KBM-7 (cell line): ENCODE measurements at regions not wholly inside any gene's neighbourhood (a gene's known extent, or its start where the extent isn't known, plus 50 kb on each side); places are given as distances from the start of the nearest gene placed in this dataset.
A peak's percentile ranks its signal among the peaks of the same experiment; 100 is the strongest.
"Not testable (repeated sequence)": the region's sequence is repeated elsewhere in the genome, so short reads cannot be mapped to it uniquely, and the experiment has no call there.

Experiments
- DNase-seq: peaks from one replicate; pipeline ENCODE4 v3.0.0-alpha.2; 2015
- in situ Hi-C: fragments of 300-500 bp; cut with MboI; formaldehyde crosslinking; loops from 2 replicates; pipeline ENCODE4 v1.14.3; 2020; ENCODE audit warnings: low sequenced_read_pairs, low pct_unique_long_range_greater_than_20kb, mixed read lengths

DNA sequence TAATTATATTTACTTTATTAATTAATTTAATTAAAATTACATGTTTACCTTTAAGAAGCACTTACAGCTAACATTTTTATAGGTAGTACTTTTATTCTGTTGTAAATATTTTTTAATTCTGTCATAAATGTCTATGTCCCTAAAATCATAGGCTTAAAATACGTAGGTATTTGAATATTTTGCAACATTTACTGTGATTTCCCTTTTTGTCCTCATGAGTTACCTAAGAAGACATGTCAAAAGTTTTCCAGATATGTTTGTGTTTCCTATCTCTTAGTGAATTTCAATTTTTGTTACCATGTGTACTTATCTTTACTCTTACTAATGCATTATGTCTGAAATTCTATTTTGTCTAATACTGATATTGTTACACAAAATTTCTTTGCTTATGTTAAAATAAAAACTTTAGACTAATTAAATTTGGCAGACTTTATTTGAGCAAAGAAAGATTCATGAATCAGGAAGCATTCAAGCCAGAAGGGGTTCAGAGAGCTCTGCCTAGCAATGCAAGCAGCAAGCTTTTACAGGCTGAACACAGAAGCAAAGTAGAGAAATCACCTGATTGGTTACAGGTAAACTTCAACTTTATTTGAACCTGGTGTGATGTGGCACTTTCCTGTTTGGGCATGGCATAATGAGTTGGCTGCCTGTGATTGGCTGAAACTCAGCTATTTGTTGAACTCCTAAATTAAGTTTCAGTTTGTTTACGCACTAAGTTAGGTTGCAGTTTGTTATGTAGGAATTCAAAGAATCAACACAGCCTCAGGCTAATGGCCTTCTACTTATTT lies 123.2 kb upstream of the TMEM170B start:
- in situ Hi-C loops, result no loop called here
- DNase-seq, result no peak

DNA sequence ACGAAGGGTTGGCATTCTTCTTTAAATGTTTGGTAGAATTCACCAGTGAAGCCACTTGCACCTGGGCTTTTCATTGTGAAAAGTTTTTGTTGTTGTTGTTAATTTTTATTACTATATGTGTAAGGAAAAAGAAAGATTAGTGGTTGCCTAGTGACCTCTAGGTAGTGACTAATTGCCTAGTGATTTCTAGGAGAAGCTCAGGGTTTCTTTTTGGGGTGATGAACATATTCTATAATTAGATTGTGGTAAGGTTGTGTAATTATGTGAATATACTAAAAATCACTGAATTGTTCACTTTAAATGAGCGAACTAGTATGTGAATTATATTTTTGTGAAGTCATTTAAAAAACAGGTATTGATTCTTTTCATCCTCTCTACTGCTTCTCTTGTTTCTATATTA lies 123.8 kb upstream of the TMEM170B start:
- no peak for DNase-seq
- in situ Hi-C loops, result no loop called here

DNA sequence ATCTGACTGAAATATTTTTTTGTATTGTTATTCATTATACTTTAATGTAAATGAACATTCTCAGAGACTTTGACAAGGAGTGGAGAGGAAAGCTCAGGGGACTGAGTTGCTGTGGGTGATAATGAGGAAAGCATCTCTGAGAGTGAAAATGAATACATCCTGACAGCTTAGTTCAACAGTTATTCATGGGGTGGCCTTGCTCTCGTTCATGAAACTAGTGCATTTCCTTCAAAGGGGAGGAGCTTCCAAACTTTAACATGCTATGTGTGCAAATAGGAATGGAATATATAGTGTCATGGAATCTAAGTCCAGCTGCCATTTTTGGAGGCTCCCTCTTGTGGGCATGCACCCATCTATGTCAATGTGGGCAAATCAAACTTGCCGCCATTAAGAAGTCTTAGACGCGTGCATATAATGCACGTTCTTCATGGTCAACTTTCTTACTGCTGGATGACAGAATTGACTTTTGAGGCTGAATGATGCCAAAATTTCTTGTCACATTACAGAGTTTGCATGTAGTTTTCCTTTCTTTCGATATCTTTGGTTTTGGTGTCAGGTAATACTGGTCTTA lies 124.3 kb upstream of the TMEM170B start:
- in situ Hi-C loops, result no loop called here

DNA sequence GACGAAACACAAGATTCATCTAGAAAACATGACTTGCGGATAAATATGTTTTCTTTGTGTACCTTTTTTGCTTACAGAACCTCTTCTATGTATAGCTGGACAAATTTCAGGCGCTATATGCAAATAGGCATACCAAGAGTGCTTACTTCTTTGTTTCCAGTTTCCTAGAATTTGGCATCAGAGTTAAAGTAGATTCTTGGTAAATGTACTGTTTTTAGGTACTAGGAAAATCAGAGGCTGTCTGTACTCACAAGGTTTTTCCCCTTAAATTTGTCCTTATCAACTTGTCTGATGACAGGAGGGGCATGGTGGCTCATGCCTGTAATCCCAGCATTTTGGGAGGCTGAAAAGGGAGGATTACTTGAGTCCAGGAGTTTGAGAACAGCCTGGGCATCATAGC lies 124.9 kb upstream of the TMEM170B start:
- in situ Hi-C loops, result no loop called here
- peak; percentile 58 for DNase-seq

More for the DNA sequence above, 124.3 kb upstream of the TMEM170B start:
- no peak for DNase-seq

DNA sequence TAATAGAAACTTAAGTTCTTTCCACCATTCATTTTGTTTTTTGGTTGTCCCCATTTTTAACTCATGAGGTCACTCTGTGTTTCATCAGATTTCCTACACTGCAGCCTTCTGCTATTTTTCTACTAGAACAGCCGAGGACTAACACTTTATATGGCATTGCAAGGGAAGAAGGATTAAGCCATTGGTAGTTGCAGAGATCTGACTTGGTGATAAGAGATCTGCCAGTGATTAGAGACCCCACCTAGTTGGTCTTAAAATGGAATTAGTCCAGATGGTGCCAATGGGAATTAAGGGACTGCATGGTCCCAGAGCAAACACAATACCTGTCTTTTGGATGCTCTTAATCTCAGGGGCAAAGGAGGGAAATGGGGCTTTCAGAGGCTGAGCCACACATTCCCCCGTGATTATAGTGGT lies 125.5 kb upstream of the TMEM170B start:
- in situ Hi-C loops, result no loop called here
- peak; percentile 53 for DNase-seq

DNA sequence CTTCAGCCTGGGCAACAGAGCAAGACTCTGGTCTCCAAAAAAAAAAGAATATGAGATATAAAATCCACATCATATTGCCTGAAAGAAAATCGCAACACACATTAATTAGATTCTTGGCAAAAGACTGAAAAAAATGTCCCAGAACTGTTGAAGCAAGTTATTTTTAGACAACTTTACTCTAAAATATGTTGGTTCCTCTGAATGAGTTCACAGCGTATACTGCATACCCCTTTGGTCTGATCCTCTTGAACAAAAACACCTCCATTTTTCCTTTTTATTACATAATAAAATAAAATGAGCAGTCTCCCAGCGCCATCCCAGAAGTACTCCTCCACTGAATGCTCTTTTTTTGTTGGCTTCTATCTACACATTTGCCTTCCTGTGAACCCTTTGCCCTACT lies 126.0 kb upstream of the TMEM170B start:
- in situ Hi-C loops, result no loop called here
- DNase-seq, result no peak

DNA sequence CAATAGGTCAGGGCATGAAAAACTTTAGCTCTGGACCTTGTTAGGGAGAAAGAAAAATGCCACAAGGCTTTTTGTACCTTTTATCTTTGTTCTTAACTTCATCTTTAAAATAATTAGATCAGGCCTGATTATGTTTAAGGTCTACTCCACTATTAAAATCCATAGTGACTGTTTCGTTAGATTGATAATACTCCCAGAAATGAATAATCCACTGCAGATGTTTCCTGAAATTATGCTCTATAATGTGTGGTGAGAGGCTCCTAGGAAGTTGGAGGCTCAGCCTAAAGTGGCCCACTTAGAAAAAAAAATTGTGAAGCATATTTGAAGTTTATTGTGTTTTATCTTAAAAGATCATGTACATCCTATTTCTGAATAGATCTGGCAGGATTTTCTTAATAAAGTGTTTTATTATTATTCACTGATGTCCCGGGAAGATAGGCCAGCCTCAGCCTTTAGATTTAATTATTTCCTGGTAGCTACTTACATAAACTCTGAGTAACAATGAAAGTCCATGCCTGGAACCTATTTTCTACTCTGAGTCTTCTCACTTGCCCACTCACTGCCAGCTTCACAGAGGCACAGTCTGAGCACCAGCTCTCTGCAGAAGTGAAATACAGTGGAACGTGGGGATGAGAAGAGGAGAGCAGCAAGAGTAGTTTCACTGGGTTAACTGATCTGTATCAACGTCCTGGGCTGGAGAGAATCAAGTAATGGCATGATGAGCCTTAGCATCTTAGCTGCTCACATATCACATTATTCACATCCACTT lies 126.8 kb upstream of the TMEM170B start:
- in situ Hi-C loops, result no loop called here
- peak; percentile 28 for DNase-seq

DNA sequence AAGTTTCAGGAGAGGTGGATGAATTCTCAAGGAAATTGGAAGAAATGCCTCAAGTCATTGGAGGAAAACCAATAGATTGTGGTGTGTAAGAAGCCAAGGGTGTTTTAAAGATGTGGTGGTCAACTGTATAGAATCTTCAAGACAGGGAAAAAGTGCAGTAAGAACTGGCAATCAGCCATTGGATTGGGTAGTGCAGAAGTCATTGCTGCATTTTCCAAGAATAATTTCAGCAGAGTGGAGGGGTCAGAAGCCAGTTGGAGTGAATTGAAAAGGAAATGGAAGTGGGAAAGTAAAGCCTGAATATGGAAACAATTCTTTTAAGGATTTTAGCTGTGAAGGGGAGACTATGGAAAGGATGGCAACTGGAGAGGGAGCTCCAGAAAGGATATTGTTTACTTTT lies 128.2 kb upstream of the TMEM170B start:
- in situ Hi-C loops, result no loop called here
- no peak for DNase-seq

DNA sequence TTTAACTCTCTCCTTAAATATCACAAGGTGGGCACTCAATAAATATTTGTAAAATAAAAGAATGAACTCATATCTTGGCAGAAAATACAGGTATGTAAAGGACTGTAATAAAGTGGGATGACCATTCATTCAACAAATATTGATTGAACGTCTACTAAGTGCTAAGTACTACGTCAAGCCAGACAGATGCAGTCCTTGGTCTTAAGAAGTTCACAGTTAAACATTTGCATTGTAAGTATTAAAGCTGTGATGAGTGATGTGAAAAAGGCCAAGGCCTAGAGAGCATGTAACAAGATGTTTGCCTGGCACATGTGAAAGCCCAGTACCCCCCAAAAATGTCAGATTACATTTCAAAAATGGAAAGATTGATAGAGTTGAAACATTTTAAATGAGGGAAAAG lies 130.1 kb upstream of the TMEM170B start:
- DNase-seq, result no peak
- in situ Hi-C loops, result no loop called here

DNA sequence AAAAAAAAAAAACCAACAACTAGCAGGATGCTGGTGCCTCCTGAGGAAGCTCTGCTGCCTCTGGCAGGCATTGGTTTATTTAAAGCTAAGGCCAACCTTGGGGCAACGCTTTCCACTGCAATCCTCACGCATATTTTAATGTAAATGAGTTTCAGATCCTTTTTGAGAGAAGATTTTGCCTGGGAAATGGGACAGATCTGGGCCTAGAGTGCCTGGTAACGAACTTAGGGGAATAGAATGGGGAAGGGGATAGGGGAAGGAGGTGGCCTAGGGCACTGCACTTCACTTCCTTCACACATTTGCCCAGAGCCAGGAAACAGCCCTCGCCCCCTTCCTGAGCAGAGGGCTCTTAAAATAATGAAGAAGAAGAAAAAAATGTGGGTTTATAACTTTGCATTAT lies 132.7 kb upstream of the TMEM170B start:
- DNase-seq, result peak; percentile 72
- in situ Hi-C loops, result no loop called here

DNA sequence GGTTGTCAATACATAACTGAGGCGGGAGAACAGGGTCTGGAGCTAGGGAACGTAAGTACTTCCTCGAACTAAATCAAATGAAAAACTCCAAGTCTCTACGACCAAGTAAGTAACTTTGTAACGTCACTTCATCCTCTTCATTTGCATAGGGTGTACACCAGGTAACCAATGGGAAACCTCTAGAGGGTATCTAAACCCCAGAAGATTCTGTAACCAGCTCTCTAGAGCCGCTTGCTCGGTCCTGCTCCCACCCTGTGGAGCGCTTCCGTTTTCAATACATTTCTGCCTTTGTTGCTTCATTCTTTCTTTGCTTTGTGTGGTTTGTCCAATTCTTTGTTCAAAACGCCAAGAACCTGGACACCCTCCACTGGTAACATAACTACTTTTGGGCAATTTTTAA lies 133.5 kb upstream of the TMEM170B start:
- no peak for DNase-seq
- in situ Hi-C loops, result no loop called here

DNA sequence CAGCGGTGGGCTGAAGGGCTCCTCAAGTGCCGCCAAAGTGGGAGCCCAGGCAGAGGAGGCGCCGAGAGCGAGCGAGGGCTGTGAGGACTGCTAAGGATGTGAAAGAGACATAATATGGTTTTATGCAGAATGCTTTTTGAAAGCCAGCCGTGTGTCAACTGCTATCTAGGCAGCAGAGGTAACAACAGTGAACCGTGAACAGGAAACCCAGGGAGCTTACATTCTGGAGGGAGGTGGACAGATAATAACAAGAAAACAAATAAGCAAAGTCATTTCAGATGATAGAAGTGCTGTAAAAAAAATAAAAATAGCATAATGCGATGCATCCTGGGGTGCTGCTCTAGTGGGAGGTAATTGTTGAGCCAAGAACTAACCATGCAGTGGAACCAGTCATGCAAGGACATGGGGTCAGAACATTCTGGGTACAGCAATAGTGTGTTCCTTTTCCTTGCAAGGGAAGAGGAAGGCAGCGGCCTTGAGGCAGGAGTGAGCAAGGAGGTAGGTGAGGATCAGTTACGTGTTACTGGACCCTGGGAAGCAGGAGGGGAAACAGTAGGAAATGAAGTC lies 134.4 kb upstream of the TMEM170B start:
- in situ Hi-C loops, result no loop called here
- no peak for DNase-seq

DNA sequence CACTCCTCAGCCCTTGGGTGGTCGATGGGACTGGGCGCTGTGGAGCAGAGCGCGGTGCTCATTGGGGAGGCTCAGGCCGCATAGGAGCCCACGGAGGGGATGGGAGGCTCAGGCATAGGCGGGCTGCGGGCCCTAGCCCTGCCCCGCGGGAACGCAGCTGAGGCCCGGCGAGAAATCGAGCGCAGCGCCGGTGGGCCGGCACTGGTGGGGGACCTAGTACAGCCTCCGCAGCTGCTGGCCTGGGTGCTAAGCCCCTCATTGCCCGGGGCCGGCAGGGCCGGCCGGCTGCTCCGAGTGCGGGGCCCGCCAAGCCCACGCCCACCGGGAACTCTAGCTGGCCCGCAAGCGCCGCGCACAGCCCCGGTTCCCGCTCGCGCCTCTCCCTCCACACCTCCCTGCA lies 135.0 kb upstream of the TMEM170B start:
- in situ Hi-C loops, DNase-seq: not testable (repeated sequence)

DNA sequence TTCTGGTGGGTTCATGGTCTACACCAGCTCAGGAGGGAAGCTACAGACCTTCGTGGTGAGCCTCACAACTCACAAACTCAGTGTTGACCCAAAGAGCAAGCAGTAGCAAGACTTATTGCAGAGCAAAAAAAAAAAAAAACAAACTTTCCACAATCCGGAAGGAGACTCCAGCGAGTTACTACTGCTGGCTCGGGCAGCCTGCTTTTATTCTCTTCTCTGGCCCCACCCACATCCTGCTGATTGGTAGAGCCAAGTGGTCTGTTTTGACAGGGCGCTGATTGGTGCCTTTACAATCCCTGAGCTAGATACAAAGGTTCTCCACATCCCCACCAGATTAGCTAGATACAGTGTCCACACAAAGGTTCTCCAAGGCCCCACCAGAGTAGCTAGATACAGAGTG lies 135.6 kb upstream of the TMEM170B start:
- in situ Hi-C loops, DNase-seq: not testable (repeated sequence)

DNA sequence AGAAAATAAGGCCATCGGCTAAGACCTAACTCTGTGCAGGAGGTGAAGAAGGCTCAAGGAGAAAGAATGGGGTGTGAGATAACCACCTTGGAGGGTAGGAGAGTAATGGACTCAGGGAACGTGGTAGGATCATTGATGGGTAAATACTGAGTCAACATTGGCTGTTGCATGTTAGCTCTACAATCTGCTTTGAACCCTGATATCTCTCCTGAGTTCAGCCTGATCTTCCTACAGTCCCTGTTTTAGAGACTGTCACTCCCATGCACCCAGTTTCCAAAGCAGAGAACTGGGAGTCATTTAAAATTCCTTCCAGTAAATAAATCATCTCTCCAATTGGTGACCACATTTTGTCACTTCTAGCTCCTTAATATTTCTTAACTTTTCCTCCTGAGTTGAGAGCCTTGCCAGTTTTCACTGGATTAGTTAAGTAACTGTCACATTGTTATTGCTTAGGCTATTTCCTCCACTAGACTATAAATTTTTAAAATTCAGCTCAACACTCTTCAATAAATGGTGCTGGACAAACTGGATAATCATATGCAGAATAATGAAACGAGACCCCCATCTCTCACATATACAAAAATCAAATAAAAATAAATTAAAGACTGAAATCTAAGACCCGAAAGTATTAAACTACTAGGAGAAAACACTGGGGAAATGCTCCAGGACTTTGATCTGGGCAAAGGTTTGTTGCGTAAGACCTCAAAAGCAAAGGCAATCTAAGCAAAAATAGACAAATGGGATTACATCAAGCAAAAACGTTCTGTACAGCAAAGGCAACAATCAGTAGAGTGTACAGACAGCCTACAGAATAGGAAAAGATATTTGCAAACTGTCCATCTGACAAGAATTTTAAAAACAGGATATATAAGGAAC lies 138.9 kb upstream of the TMEM170B start:
- in situ Hi-C loops, result no loop called here
- DNase-seq, result peak; percentile 35

DNA sequence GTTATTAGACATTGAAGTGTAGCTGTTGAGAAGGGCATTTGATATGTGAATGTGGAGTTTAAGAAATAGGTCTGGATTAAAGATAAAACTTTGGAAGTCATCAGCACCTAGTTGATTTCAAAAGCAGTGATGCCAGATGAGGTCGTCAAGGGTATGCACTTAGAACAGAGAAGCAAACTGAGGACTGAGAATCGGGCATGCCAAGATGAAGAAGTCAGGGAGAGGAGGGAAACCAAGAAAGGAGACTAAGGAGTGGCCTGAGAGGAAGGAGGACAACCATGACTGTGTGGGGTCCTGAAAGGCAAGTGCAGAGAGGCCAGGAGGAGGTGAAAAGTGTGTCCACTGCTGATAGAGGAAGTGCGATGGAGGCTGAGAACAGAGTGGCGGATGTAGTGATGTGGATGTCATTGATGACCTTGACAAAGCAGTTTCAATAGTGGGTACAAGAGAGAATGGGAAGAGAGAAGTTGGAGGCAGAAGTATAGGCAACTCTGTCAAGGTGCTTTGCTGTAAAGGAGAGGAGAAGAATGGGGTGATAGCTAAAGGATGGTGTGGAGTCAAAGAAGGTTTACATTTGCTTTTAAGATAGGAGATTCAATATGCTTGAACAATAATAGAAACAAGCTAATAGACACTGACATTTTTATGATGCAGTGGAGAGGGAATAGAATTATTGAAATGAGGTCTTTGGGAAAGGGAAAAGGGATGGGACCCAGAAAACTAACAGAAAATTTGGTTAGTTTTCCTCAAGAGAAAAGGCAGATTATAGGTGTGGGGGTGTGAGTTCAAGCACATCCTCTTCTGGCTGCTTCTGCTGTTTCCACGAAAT lies 139.7 kb upstream of the TMEM170B start:
- in situ Hi-C loops, result no loop called here
- no peak for DNase-seq

DNA sequence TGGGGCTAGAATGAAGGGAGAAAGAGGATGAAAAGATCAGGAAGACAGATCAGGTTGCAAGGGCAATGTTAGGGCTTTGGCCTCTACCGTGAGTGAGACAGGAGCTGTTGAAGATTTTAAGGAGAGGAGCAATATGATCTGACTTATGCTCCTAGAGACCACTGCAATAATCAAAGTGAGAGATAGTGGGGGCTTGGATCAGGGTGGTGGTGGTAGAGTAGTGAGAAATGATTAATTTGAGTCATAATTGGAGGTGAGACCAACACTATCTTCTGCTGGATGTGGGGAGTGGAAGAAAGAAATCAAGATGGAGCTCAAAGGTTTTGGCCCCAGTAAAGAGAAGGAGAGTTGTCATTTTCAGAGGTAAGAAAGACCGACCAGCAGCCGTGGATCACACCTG lies 140.7 kb upstream of the TMEM170B start:
- no peak for DNase-seq
- in situ Hi-C loops, result no loop called here
